HCT116 (cell line): ENCODE measurements at regions not wholly inside any gene's neighbourhood (a gene's known extent, or its start where the extent isn't known, plus 50 kb on each side); places are given as distances from the start of the nearest gene placed in this dataset.

ENCODE experiments used
- CEBPB ChIP-seq: IDR thresholded peaks from 2 replicates; pipeline ENCODE4 v1.6.1; 2012; ENCODE audit warnings: low read depth
- EZH2phosphoT487 ChIP-seq: fragments of 200-600 bp; IDR thresholded peaks from 2 replicates; pipeline ENCODE4 v1.6.1; 2018; ENCODE audit warnings: antibody characterized with exemption, borderline replicate concordance
- FOSL1 ChIP-seq: IDR thresholded peaks from 2 replicates; pipeline ENCODE4 v1.6.1; 2012; ENCODE audit warnings: low read depth
- JUND ChIP-seq: IDR thresholded peaks from 2 replicates; pipeline ENCODE4 v1.6.1; 2012
- POLR2A ChIP-seq: IDR thresholded peaks from 2 replicates; pipeline ENCODE4 v1.7.0; 2011; ENCODE audit warnings: borderline replicate concordance; ENCODE audit not compliant: insufficient read depth, insufficient read length; ENCODE audit errors: extremely low read depth
- POLR2AphosphoS5 ChIP-seq: IDR thresholded peaks from 2 replicates; pipeline ENCODE4 v1.6.1; 2011; ENCODE audit warnings: mild to moderate bottlenecking, low read depth, low read length, moderate library complexity
- SRF ChIP-seq: IDR thresholded peaks from 2 replicates; pipeline ENCODE4 v1.6.1; 2012; ENCODE audit warnings: low read depth
- YY1 ChIP-seq: IDR thresholded peaks from 2 replicates; pipeline ENCODE4 v1.6.1; 2011; ENCODE audit warnings: low read length, low read depth, moderate library complexity, mild to moderate bottlenecking; ENCODE audit not compliant: insufficient replicate concordance; ENCODE audit errors: extremely low read depth
- ZFX ChIP-seq: fragments of 450-650 bp; IDR thresholded peaks from 2 replicates; pipeline ENCODE4 v1.6.1; 2017
- TF ChIP-seq, protein P1 (sequence below), 3 experiments: fragments of 200-600 bp in 1 of 3; sonication (generic) in 1 of 3; IDR thresholded peaks in 2 of 3; conservative IDR thresholded peaks in 1 of 3; 2 replicates each; pipeline ENCODE4 v1.5.1; 2012 to 2017; ENCODE audit warnings: low read depth in 2 of 3, low read length in 2 of 3, antibody characterized with exemption in 1 of 3, borderline replicate concordance in 1 of 3, control low read depth in 1 of 3, mild to moderate bottlenecking in 1 of 3, mixed read lengths in 1 of 3, mixed run types in 1 of 3, moderate library complexity in 1 of 3; ENCODE audit not compliant: insufficient read depth in 1 of 3
- TF ChIP-seq, protein P2 (sequence below): IDR thresholded peaks from 2 replicates; pipeline ENCODE4 v1.6.1; 2012
- TF ChIP-seq, protein P3 (sequence below): IDR thresholded peaks from 2 replicates; pipeline ENCODE4 v1.6.1; 2011; ENCODE audit warnings: mild to moderate bottlenecking, low read length, moderate library complexity; ENCODE audit not compliant: insufficient replicate concordance; ENCODE audit errors: extremely low read depth
- TF ChIP-seq, protein P4 (sequence below): IDR thresholded peaks from 2 replicates; pipeline ENCODE4 v1.6.1; 2012

DNA sequence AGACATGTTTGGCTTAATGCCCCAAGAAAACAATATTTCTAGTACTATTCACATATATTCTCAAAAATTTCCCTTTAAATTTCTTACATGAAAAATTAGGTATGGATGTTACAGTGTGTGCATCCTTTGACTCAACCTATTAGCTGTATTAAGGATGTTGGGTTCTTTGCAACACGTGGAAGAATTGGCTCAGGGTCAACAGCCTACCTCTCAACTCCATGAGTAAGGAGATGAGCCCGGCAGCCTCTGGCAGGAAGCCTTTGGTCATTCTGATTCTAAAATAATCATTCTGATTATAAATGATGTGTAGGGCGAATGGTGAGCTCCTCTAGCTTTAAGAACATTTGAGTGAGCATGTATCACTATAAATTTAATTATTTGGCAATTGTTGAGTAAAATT is 148.0 kb upstream of the WDFY3 start:
- TF ChIP-seq ZFX (no peak), FOSL1 (no peak), POLR2A (no peak), JUND (no peak), YY1 (no peak), CEBPB (no peak), POLR2AphosphoS5 (no peak), EZH2phosphoT487 (no peak), SRF (no peak)
- TF ChIP-seq, protein P1, sequence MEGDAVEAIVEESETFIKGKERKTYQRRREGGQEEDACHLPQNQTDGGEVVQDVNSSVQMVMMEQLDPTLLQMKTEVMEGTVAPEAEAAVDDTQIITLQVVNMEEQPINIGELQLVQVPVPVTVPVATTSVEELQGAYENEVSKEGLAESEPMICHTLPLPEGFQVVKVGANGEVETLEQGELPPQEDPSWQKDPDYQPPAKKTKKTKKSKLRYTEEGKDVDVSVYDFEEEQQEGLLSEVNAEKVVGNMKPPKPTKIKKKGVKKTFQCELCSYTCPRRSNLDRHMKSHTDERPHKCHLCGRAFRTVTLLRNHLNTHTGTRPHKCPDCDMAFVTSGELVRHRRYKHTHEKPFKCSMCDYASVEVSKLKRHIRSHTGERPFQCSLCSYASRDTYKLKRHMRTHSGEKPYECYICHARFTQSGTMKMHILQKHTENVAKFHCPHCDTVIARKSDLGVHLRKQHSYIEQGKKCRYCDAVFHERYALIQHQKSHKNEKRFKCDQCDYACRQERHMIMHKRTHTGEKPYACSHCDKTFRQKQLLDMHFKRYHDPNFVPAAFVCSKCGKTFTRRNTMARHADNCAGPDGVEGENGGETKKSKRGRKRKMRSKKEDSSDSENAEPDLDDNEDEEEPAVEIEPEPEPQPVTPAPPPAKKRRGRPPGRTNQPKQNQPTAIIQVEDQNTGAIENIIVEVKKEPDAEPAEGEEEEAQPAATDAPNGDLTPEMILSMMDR (IDR thresholded peaks at IDR 0.05 in 2 of 3, conservative IDR thresholded peaks at IDR 0.05 in 1 of 3; ENCODE audit: borderline replicate concordance in 1 of 3, insufficient read depth in 1 of 3, low read depth in 2 of 3, low read length in 2 of 3): no peak
- TF ChIP-seq, protein P2, sequence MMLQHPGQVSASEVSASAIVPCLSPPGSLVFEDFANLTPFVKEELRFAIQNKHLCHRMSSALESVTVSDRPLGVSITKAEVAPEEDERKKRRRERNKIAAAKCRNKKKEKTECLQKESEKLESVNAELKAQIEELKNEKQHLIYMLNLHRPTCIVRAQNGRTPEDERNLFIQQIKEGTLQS: no peak
- TF ChIP-seq, protein P3, sequence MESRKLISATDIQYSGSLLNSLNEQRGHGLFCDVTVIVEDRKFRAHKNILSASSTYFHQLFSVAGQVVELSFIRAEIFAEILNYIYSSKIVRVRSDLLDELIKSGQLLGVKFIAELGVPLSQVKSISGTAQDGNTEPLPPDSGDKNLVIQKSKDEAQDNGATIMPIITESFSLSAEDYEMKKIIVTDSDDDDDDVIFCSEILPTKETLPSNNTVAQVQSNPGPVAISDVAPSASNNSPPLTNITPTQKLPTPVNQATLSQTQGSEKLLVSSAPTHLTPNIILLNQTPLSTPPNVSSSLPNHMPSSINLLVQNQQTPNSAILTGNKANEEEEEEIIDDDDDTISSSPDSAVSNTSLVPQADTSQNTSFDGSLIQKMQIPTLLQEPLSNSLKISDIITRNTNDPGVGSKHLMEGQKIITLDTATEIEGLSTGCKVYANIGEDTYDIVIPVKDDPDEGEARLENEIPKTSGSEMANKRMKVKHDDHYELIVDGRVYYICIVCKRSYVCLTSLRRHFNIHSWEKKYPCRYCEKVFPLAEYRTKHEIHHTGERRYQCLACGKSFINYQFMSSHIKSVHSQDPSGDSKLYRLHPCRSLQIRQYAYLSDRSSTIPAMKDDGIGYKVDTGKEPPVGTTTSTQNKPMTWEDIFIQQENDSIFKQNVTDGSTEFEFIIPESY: no peak
- TF ChIP-seq, protein P4, sequence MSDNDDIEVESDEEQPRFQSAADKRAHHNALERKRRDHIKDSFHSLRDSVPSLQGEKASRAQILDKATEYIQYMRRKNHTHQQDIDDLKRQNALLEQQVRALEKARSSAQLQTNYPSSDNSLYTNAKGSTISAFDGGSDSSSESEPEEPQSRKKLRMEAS: no peak
